ENCODE measurements at regions not wholly inside any gene's neighbourhood (a gene's known extent, or its start where the extent isn't known, plus 50 kb on each side); places are given as distances from the start of the nearest gene placed in this dataset.

DNA sequence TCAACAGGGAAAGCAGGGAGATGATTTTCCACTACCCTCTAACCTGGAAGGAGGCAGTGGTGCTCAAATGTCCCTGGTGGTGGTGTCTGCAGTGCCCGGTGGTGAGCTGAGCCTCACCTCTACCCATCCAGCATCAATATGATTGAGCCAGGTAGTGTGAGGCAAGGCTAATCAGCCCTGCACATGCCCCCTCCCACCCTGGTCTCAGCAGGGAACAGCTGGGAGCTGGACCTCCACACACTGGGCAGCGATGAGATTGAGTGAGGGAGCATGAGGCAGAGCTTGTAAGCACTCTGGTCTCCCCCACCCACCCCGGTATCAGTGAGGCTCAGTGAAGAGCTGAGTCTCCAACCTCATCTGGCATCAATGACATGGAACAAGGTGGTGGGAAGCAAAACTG is 634.3 kb downstream of the PTPRU start:
- no peak overlapping the region for H3K4me3 ChIP-seq (ENCODE audit: control insufficient read depth, low read depth, low read length)
- TF ChIP-seq, protein P1, sequence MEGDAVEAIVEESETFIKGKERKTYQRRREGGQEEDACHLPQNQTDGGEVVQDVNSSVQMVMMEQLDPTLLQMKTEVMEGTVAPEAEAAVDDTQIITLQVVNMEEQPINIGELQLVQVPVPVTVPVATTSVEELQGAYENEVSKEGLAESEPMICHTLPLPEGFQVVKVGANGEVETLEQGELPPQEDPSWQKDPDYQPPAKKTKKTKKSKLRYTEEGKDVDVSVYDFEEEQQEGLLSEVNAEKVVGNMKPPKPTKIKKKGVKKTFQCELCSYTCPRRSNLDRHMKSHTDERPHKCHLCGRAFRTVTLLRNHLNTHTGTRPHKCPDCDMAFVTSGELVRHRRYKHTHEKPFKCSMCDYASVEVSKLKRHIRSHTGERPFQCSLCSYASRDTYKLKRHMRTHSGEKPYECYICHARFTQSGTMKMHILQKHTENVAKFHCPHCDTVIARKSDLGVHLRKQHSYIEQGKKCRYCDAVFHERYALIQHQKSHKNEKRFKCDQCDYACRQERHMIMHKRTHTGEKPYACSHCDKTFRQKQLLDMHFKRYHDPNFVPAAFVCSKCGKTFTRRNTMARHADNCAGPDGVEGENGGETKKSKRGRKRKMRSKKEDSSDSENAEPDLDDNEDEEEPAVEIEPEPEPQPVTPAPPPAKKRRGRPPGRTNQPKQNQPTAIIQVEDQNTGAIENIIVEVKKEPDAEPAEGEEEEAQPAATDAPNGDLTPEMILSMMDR (IDR thresholded peaks at IDR 0.05; ENCODE audit: control insufficient read depth, insufficient read depth, low read depth, low read length, missing control alignments), result no peak
- DNase-seq (ENCODE audit: low read depth), result no peak

DNA sequence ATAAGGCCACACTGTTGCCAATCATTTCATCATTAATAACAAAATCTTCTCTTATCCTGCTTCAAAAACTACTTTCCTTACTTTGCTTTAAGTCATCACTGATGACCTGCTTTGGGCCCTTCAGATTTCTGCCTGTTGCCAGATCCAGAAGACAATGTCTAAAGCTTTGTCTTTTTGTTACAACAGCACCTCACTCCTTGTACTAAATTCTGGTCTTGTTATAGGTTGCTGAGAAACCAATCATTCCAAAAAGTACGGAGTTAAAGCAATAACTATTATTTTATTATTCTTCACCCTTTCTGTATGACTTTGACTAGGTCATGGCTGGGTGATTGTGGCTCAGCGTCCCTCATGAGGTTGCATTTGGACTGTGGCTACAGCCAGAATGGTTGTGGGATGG is 633.5 kb downstream of the PTPRU start:
- H3K4me3 ChIP-seq (ENCODE audit: control insufficient read depth, low read depth, low read length), result no peak overlapping the region
- TF ChIP-seq, protein P1 (IDR thresholded peaks at IDR 0.05; ENCODE audit: control insufficient read depth, insufficient read depth, low read depth, low read length, missing control alignments), result no peak
- DNase-seq (ENCODE audit: low read depth), result no peak

DNA sequence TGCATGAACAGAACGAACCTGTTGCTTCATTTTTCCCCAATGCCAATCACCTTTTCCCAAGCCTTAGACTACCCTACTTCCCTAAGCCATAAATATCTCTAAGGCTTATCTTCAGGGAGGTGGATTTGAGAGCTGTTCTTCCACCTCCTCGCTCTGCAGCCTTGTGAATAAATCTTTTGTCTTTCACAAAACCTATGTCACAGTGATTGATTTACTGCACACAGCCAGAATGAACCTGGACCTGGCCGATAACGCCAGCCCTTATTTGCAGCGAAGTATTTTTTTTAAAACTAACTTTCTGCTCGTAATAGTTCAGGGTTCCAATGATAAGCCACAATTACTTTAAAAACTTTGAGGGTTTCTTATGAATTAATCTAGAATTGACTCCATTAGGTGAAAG is 632.6 kb downstream of the PTPRU start:
- no peak overlapping the region for H3K4me3 ChIP-seq (ENCODE audit: control insufficient read depth, low read depth, low read length)
- no peak for DNase-seq (ENCODE audit: low read depth)
- TF ChIP-seq, protein P1 (IDR thresholded peaks at IDR 0.05; ENCODE audit: control insufficient read depth, insufficient read depth, low read depth, low read length, missing control alignments), result no peak

DNA sequence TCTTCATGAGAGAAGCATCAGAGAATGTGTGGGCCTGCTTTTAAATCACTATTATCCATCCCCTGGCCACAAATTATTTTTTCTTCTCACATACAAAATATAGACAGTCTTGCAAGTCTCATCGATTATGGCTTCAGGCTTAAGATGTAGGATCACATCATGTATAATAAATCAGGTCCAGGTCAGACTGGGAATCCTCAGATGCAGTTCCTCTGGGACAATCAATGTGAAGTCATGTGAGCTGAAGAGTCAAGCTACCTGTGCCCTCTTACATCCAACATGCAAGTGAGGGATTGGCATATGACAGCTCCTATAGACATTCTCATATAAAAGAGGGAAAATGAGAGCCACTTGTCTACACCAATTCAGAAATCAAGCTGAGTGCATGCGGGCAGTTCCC is 631.8 kb downstream of the PTPRU start:
- TF ChIP-seq, protein P1 (IDR thresholded peaks at IDR 0.05; ENCODE audit: control insufficient read depth, insufficient read depth, low read depth, low read length, missing control alignments), result no peak
- DNase-seq (ENCODE audit: low read depth), result no peak
- no peak overlapping the region for H3K4me3 ChIP-seq (ENCODE audit: control insufficient read depth, low read depth, low read length)

DNA sequence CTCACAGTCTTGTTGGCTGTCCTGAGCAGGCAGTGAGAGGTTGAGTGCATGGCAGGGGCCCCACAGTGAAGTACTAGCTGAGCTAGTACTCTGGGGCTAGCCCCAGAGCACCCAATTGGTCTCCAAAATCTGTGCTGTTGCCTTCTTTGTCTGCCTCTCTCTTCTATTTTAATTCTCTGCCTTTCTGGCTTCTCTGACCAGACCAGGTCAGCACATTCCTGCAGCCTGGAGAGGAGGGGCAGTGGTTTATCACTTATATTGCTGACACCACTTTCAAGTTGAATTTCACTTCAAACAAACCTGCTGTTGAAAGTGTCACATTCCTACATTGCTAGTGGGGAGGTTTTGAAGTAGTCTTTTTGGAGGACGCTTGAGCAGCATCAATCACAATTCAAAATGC is 628.7 kb downstream of the PTPRU start:
- TF ChIP-seq, protein P1 (IDR thresholded peaks at IDR 0.05; ENCODE audit: control insufficient read depth, insufficient read depth, low read depth, low read length, missing control alignments), result no peak
- H3K4me3 ChIP-seq (ENCODE audit: control insufficient read depth, low read depth, low read length), result no peak overlapping the region
- DNase-seq (ENCODE audit: low read depth), result no peak

DNA sequence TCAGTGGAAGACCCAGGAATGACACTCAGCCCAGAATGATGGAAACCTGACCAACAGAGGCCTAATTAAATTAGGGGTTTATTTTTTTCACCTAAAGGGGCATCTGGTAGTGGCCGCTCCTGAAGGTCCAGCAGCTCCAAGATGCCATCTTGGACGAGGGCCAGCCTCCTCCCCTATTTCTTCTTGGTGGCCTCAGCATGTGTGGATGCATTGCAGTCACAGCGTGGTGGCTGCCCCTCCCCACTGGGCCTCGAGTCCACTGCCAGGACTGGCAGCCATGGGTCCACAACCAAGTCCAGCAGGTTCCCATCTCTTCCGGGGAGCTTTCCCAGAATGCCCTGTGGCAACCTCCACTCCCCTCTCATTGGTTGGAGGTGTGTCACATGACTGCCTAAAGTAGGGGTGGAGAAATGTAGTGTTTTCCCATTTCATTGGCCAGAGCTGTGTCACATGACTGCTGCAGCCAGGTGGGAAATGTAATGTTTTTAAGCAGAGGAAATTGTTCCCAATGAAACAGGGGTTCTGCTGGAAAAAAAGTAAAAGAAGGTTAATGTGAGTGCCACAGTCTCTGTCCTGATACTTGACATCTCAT is 628.2 kb downstream of the PTPRU start:
- no peak overlapping the region for H3K4me3 ChIP-seq (ENCODE audit: control insufficient read depth, low read depth, low read length)
- DNase-seq (ENCODE audit: low read depth), result no peak
- TF ChIP-seq, protein P1 (IDR thresholded peaks at IDR 0.05; ENCODE audit: control insufficient read depth, insufficient read depth, low read depth, low read length, missing control alignments), result no peak

DNA sequence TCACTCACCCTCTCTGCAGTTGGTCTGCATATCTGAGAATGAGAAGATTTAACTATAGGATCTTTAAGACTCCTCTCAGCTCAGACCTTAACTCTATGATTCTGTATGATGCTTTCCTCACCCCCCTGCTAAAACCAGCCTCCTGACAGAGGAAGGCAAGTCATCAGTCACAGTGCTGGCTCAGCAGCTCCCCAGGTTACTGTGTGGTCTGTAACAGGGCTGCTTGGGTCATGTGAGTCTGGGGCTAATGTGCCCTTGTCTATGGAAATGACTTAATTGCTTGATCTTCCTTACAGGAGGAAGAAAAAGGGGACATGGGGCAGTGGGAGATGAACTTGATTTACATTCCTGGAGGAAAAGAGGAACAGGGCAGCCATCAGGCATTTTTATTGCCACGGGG is 625.6 kb downstream of the PTPRU start:
- TF ChIP-seq, protein P1 (IDR thresholded peaks at IDR 0.05; ENCODE audit: control insufficient read depth, insufficient read depth, low read depth, low read length, missing control alignments), result no peak
- no peak overlapping the region for H3K4me3 ChIP-seq (ENCODE audit: control insufficient read depth, low read depth, low read length)
- no peak for DNase-seq (ENCODE audit: low read depth)

All from AG09309 (cell line).